Mammary epithelial cell (primary cell): ENCODE measurements at regions not wholly inside any gene's neighbourhood (a gene's known extent, or its start where the extent isn't known, plus 50 kb on each side); places are given as distances from the start of the nearest gene placed in this dataset.

ENCODE experiments used
- CTCF ChIP-seq, 2 donors: IDR thresholded peaks in 1 of 2; conservative IDR thresholded peaks in 1 of 2; 2 replicates each; pipeline ENCODE4 v1.5.1; 2011 to 2012; ENCODE audit warnings: inconsistent platforms in 2 of 2, low read length in 2 of 2, mild to moderate bottlenecking in 2 of 2, control low read depth in 1 of 2, low read depth in 1 of 2; ENCODE audit not compliant: insufficient read depth in 1 of 2; ENCODE audit errors: extremely low read depth in 1 of 2
- EZH2 ChIP-seq: IDR thresholded peaks from 2 replicates; pipeline ENCODE4 v1.6.1; 2012; ENCODE audit warnings: low read length, inconsistent platforms, borderline replicate concordance

- TF ChIP-seq CTCF (conservative IDR thresholded peaks at IDR 0.05 in 1 of 2, IDR thresholded peaks at IDR 0.05 in 1 of 2; ENCODE audit: extremely low read depth in 1 of 2, insufficient read depth in 1 of 2, low read depth in 1 of 2, low read length in 2 of 2) = no peak
- TF ChIP-seq EZH2 = no peak
Measured at GRCh38 chr21:35764077-35764476, 296.2 kb downstream of the SETD4 start.
